GM12873 (cell line): ENCODE measurements at regions not wholly inside any gene's neighbourhood (a gene's known extent, or its start where the extent isn't known, plus 50 kb on each side); places are given as distances from the start of the nearest gene placed in this dataset.

Experiments used
- CTCF ChIP-seq: IDR thresholded peaks from 2 replicates; pipeline ENCODE4 v1.5.1; 2012; ENCODE audit warnings: low read depth, mild to moderate bottlenecking, moderate library complexity, low read length, control low read depth; ENCODE audit not compliant: insufficient read depth; ENCODE audit errors: missing control alignments

GRCh38 chrX:125236955-125237354 lies 82.7 kb upstream of the TEX13C start:
- no peak for TF ChIP-seq CTCF

GRCh38 chrX:125248931-125249330 lies 70.7 kb upstream of the TEX13C start:
- no peak for TF ChIP-seq CTCF

GRCh38 chrX:125262836-125263235 lies 56.8 kb upstream of the TEX13C start:
- TF ChIP-seq CTCF = no peak

GRCh38 chrX:125266153-125266660 lies 53.5 kb upstream of the TEX13C start:
- no peak for TF ChIP-seq CTCF
